Breast epithelium (tissue), 3 donors: ENCODE measurements at regions not wholly inside any gene's neighbourhood (a gene's known extent, or its start where the extent isn't known, plus 50 kb on each side); places are given as distances from the start of the nearest gene placed in this dataset.

Source experiments
- CTCF ChIP-seq, 3 donors: fragments of 450-650 bp; IDR thresholded peaks; one replicate each; pipeline ENCODE4 v1.5.1; 2016 to 2017; ENCODE audit warnings: antibody characterized with exemption in 3 of 3, mild to moderate bottlenecking in 3 of 3, moderate library complexity in 3 of 3
- POLR2AphosphoS5 ChIP-seq, 3 donors: sonication (generic); formaldehyde crosslinking; IDR thresholded peaks; one replicate each; pipeline ENCODE4 v1.6.1; 2017; ENCODE audit warnings: antibody characterized with exemption in 3 of 3

DNA sequence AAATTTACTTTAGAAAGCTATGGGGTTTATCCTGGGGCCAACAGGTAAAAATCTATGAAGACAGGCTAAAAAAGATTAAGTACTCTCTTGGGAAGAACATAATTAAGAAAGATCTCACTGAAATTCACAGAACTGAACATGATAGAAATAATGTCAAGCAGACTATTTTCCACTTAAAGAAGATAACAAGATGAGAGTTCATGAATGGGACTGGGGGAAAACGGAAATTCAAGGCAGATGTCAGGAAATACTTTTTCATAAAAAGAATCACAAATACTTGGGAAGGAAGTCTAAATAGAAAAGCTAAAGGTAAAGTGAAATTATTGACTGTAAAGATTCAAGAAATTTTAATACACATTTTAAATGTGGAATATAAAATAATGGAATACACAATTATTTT is 737.6 kb downstream of the EPHA3 start:
- no peak for TF ChIP-seq CTCF (IDR thresholded peaks at IDR 0.05)
- no peak for TF ChIP-seq POLR2AphosphoS5 (IDR thresholded peaks at IDR 0.05)
